ENCODE measurements at regions not wholly inside any gene's neighbourhood (a gene's known extent, or its start where the extent isn't known, plus 50 kb on each side); places are given as distances from the start of the nearest gene placed in this dataset.

- ATAC-seq (ENCODE audit: low read depth in 2 of 2) (no peak), DNase-seq (no peak)
- no peaks in the 10 kb centered on the region for H3K36me3 Mint-ChIP-seq
- peaks cover 9 to 40% (median 25%) of the 10 kb centered on the region in 3 donors for H3K4me1 Mint-ChIP-seq
- H3K9me3 Mint-ChIP-seq, result peaks cover 0 to 5% (median 0%) of the 10 kb centered on the region in 7 donors
- no peak overlapping the region for H3K4me3 Mint-ChIP-seq
- H3K27me3 Mint-ChIP-seq, result no peaks in the 10 kb centered on the region
- no peak overlapping the region for H3K27ac Mint-ChIP-seq
Measured at GRCh38 chr5:54746777-54747398, 229.3 kb downstream of the SNX18 start.

- ATAC-seq (ENCODE audit: low read depth in 2 of 2) (no peak), DNase-seq (no peak)
- H3K4me3 Mint-ChIP-seq, result no peak overlapping the region
- no peaks in the 10 kb centered on the region for H3K27me3 Mint-ChIP-seq
- H3K36me3 Mint-ChIP-seq, result no peaks in the 10 kb centered on the region
- H3K27ac Mint-ChIP-seq, result no peak overlapping the region
- H3K9me3 Mint-ChIP-seq, result peaks cover 0 to 3% (median 0%) of the 10 kb centered on the region in 7 donors
- H3K4me1 Mint-ChIP-seq, result peaks cover 7 to 40% (median 24%) of the 10 kb centered on the region in 3 donors
Measured at GRCh38 chr5:54746346-54746745, 228.8 kb downstream of the SNX18 start.

DNA sequence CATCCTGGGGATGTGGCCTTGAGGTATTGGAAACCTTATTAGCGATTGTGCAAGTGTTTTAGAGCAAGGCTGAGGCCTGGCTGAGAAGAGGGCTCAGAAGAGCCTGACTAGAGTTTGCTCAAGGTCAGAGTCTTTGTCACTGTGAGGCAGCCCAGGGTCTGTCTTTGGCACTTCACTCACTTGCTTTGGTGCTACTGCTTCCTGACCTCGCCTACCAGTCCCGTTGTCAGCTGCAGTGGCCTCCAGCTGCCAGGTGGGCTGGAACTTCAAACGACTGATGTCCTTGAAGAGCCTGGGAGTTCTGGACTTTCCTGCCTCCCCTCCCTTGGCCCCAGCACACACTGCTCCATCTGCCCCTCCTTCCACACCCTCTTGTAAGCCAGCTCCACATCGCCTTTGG is 228.0 kb downstream of the SNX18 start:
- ATAC-seq (ENCODE audit: low read depth in 2 of 2) (no peak), DNase-seq (no peak)
- Mint-ChIP-seq H3K4me3 (no peak overlapping the region), H3K9me3 (no peaks in the 10 kb centered on the region), H3K36me3 (no peaks in the 10 kb centered on the region), H3K27me3 (no peaks in the 10 kb centered on the region), H3K27ac (peak overlapping the region in 2 of 6 donors; percentile 29 to 81), H3K4me1 (peaks cover 3 to 40% (median 25%) of the 10 kb centered on the region in 3 donors)

DNA sequence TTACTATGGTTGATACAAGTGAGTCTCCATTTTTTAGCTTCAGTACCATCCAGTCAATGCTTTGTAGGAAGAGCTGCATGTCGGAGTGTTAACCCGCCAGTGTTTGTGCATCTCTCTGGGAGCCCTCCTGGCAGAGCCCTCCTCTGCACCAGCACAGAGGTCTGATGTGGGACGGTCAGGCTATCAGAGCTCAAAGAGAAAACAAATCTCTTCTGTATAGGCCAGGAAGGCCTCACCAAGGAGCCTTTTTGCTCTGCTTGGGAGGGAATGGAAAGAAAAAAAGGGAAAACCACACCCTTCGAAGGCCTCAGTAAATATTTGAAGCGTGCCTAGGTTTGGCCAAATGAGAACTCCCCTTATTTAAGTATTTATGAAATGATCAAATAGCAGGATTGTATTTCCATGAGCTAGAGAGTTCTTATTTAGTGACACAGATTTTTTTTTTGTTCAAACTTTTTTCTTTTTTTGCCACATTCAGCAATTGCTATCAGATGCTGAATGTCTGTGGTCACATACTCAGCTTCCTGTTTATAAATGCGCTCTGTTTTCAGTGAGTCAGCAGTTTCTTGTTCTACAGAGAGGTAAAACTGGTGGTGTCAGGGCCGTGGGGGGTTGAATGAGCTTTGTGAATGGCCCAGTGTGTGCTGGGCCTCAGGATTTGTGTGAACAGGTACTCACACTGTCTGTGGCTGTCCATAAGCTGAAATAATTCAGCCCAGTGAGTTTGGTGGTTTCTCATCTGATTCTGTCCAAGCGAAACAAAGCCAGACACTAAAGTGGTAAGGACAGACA is 226.6 kb downstream of the SNX18 start:
- Mint-ChIP-seq H3K4me1 (peaks cover 15 to 49% (median 39%) of the 10 kb centered on the region in 3 donors), H3K27me3 (no peaks in the 10 kb centered on the region), H3K4me3 (peak overlapping the region in 5 of 8 donors; percentile 31 to 81 (median 53)), H3K27ac (no peak overlapping the region), H3K36me3 (no peaks in the 10 kb centered on the region), H3K9me3 (no peaks in the 10 kb centered on the region)
- DNase-seq (peak; percentile 33), ATAC-seq (ENCODE audit: low read depth in 2 of 2) (peak; percentile 77 to 82)

DNA sequence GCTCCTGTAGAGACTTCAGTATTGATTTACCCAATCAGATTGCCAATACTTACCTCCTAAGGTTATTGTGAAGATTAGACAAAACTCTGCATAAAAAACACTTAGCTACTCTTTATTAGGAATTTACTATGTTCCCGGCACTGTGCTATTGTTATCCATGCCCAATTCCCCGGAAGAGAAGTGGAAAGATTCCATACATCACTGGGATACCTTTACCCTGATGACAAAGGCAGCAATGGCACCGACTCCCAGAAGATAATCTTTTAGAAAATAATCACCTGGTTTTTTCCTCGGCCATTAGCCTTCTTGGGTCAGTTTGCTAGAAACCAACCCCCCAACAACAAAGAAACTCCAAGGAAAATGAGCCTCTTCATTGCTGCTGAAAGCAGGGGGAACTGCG is 226.0 kb downstream of the SNX18 start:
- DNase-seq (no peak), ATAC-seq (ENCODE audit: low read depth in 2 of 2) (no peak)
- no peak overlapping the region for H3K4me3 Mint-ChIP-seq
- H3K27me3 Mint-ChIP-seq, result no peaks in the 10 kb centered on the region
- no peaks in the 10 kb centered on the region for H3K36me3 Mint-ChIP-seq
- peaks cover 0 to 3% (median 0%) of the 10 kb centered on the region in 7 donors for H3K9me3 Mint-ChIP-seq
- peaks cover 17 to 51% (median 41%) of the 10 kb centered on the region in 3 donors for H3K4me1 Mint-ChIP-seq
- H3K27ac Mint-ChIP-seq, result no peak overlapping the region

GRCh38 chr5:54742417-54742891 is 224.9 kb downstream of the SNX18 start:
- Mint-ChIP-seq H3K36me3 (no peaks in the 10 kb centered on the region), H3K27ac (no peak overlapping the region), H3K4me3 (peak overlapping the region in 1 of 8 donors; percentile 21), H3K9me3 (peaks cover 0 to 5% (median 0%) of the 10 kb centered on the region in 7 donors), H3K4me1 (peaks cover 20 to 55% (median 48%) of the 10 kb centered on the region in 3 donors), H3K27me3 (no peaks in the 10 kb centered on the region)
- DNase-seq (no peak), ATAC-seq (ENCODE audit: low read depth in 2 of 2) (no peak)

DNA sequence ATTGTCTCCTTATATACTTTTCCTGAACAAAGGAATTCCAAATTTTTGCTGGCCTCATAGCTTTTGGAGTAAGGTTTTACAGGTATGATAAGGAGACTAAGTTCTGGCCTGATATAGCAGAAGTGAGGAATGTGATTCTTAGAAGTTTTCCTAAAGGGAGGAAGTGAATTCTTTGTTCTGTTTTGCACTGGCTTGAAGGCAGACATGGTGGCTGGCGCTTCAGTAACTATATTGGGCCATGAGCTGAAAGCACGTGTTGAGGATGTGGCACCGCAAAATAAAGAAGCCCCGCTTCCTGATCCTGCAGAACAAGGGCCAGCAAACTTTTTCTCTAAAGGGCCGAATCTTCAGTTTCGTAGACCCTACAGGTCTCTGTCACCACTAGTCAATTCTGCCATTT is 224.2 kb downstream of the SNX18 start:
- H3K27ac Mint-ChIP-seq, result no peak overlapping the region
- H3K4me1 Mint-ChIP-seq, result peaks cover 20 to 55% (median 48%) of the 10 kb centered on the region in 3 donors
- no peaks in the 10 kb centered on the region for H3K27me3 Mint-ChIP-seq
- no peak overlapping the region for H3K4me3 Mint-ChIP-seq
- H3K9me3 Mint-ChIP-seq, result peaks cover 0 to 5% (median 0%) of the 10 kb centered on the region in 7 donors
- DNase-seq (no peak), ATAC-seq (ENCODE audit: low read depth in 2 of 2) (no peak)
- H3K36me3 Mint-ChIP-seq, result no peaks in the 10 kb centered on the region

- Mint-ChIP-seq H3K9me3 (peaks cover 0 to 5% (median 0%) of the 10 kb centered on the region in 7 donors), H3K4me1 (peaks cover 20 to 49% (median 47%) of the 10 kb centered on the region in 3 donors), H3K4me3 (peak overlapping the region in 3 of 8 donors; percentile 25 to 80 (median 54)), H3K27ac (peak overlapping the region in 1 of 6 donors; percentile 35), H3K36me3 (no peaks in the 10 kb centered on the region), H3K27me3 (no peaks in the 10 kb centered on the region)
- no peak for DNase-seq
- ATAC-seq (ENCODE audit: low read depth in 2 of 2), result peak in 1 of 2 donors; percentile 7
Measured at GRCh38 chr5:54740141-54740540, 222.6 kb downstream of the SNX18 start.

- no peak for DNase-seq
- Mint-ChIP-seq H3K36me3 (no peaks in the 10 kb centered on the region), H3K27ac (peak overlapping the region in 1 of 6 donors; percentile 5), H3K4me1 (peaks cover 20 to 41% (median 40%) of the 10 kb centered on the region in 3 donors), H3K27me3 (no peaks in the 10 kb centered on the region), H3K4me3 (no peak overlapping the region), H3K9me3 (peaks cover 0 to 5% (median 0%) of the 10 kb centered on the region in 7 donors)
- no peak for ATAC-seq (ENCODE audit: low read depth in 2 of 2)
Measured at GRCh38 chr5:54739371-54739770, 221.8 kb downstream of the SNX18 start.

- H3K4me3 Mint-ChIP-seq, result no peak overlapping the region
- no peaks in the 10 kb centered on the region for H3K36me3 Mint-ChIP-seq
- no peak overlapping the region for H3K27ac Mint-ChIP-seq
- no peak for DNase-seq
- H3K9me3 Mint-ChIP-seq, result peaks cover 0 to 5% (median 0%) of the 10 kb centered on the region in 7 donors
- ATAC-seq (ENCODE audit: low read depth in 2 of 2), result no peak
- H3K4me1 Mint-ChIP-seq, result peaks cover 20 to 37% (median 36%) of the 10 kb centered on the region in 3 donors
- no peaks in the 10 kb centered on the region for H3K27me3 Mint-ChIP-seq
Measured at GRCh38 chr5:54738973-54739367, 221.4 kb downstream of the SNX18 start.

- Mint-ChIP-seq H3K9me3 (peaks cover 0 to 5% (median 0%) of the 10 kb centered on the region in 7 donors), H3K4me3 (peak overlapping the region in 1 of 8 donors; percentile 6), H3K4me1 (peaks cover 20 to 38% (median 32%) of the 10 kb centered on the region in 3 donors), H3K36me3 (no peaks in the 10 kb centered on the region), H3K27ac (peak overlapping the region in 3 of 6 donors; percentile 7 to 53 (median 20)), H3K27me3 (no peaks in the 10 kb centered on the region)
- DNase-seq (no peak), ATAC-seq (ENCODE audit: low read depth in 2 of 2) (no peak)
Measured at GRCh38 chr5:54738118-54738972, 220.8 kb downstream of the SNX18 start.

DNA sequence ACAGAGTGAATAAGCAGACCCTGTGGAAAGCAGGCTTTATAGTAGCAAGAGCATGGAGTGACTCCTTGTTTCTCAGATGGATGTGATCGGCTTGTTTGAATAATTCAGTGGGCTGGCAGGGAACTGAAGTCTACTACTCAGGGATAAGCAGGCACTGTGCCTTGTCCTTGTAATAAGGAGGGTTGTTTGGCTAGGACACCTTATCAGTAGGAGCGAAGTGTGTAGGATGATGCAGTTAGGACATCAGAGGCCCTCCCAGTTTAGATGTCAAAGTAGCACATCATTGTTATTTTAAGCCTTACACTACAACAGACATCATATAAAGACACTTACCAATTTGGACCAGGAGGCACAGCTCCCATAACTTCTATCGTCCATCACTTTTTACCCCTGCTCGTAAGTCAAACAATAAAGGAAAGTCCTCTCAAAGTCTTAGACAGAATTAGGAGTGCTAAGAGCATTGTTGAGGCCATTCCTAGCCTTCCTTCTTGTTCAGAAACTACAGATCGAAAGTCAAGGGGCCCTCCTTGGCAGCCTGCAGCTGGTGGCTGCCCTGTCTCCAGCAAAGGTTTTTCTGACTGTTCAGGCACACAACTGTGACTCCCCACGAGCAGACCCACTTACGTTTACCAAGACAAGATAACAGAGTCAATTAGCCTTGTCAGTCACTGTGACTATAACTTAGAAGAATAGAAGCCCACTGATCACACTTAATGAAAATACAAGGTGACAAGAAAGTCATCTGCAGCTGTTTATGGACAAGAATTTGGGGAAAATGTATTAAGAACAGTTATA is 218.6 kb downstream of the SNX18 start:
- Mint-ChIP-seq H3K9me3 (peaks cover 0 to 5% (median 0%) of the 10 kb centered on the region in 7 donors), H3K4me1 (peaks cover 16 to 34% (median 30%) of the 10 kb centered on the region in 3 donors), H3K27me3 (no peaks in the 10 kb centered on the region), H3K4me3 (no peak overlapping the region), H3K27ac (peak overlapping the region in 1 of 6 donors; percentile 77), H3K36me3 (no peaks in the 10 kb centered on the region)
- no peak for ATAC-seq (ENCODE audit: low read depth in 2 of 2)
- no peak for DNase-seq
